Gastrocnemius medialis (tissue), 4 donors: ENCODE measurements at regions not wholly inside any gene's neighbourhood (a gene's known extent, or its start where the extent isn't known, plus 50 kb on each side); places are given as distances from the start of the nearest gene placed in this dataset.

ENCODE experiments used
- ATAC-seq, 2 donors: fragments of 150-250 bp; one replicate each; pipeline ENCODE4 v1.9.1; 2016
- DNase-seq, 2 donors: peaks; one replicate each; pipeline ENCODE4 v3.0.0-alpha.2; 2019
- H3K27ac ChIP-seq, 4 donors: fragments of 200-600 bp; sonication (generic); 1 replicate in 1 of 4; 2 replicates in 3 of 4; pipeline ENCODE4 v1.5.1; 2016 to 2018; ENCODE audit warnings: mild to moderate bottlenecking in 2 of 4, moderate library complexity in 1 of 4
- H3K27me3 ChIP-seq, 3 donors: fragments of 200-600 bp; sonication (generic) in 2 of 3; 1 replicate in 1 of 3; 2 replicates in 2 of 3; pipeline versions ENCODE4 v1.5.1 to v1.6.0; 2016 to 2019; ENCODE audit warnings: mild to moderate bottlenecking in 1 of 3, moderate library complexity in 1 of 3
- H3K36me3 ChIP-seq, 2 donors: fragments of 200-600 bp; sonication (generic) in 1 of 2; one replicate each; pipeline ENCODE4 v1.5.1; 2017 to 2018
- H3K4me1 ChIP-seq, 2 donors: fragments of 200-600 bp; sonication (generic) in 1 of 2; one replicate each; pipeline ENCODE4 v1.5.1; 2016 to 2017; ENCODE audit warnings: mild to moderate bottlenecking in 2 of 2
- H3K4me3 ChIP-seq, 4 donors: fragments of 200-600 bp; sonication (generic) in 3 of 4; 1 replicate in 1 of 4; 2 replicates in 3 of 4; pipeline ENCODE4 v1.5.1; 2016 to 2019; ENCODE audit warnings: mild to moderate bottlenecking in 2 of 4
- H3K9me3 ChIP-seq, 3 donors: fragments of 200-600 bp; sonication (generic) in 2 of 3; 1 replicate in 1 of 3; 2 replicates in 2 of 3; pipeline ENCODE4 v1.5.1; 2016 to 2019
- CTCF ChIP-seq, 5 experiments: fragments of 450-650 bp in 3 of 5; fragments of 200-600 bp in 2 of 5; sonication (generic) in 2 of 5; IDR thresholded peaks in 4 of 5; conservative IDR thresholded peaks in 1 of 5; 1 replicate in 4 of 5; 2 replicates in 1 of 5; pipeline ENCODE4 v1.5.1; 2016 to 2019; ENCODE audit warnings: antibody characterized with exemption in 5 of 5, mild to moderate bottlenecking in 3 of 5, moderate library complexity in 3 of 5
- POLR2A ChIP-seq, 2 donors: fragments of 450-650 bp; IDR thresholded peaks; one replicate each; pipeline ENCODE4 v1.6.1; 2017; ENCODE audit warnings: antibody characterized with exemption in 2 of 2, mild to moderate bottlenecking in 2 of 2, moderate library complexity in 2 of 2
- in situ Hi-C, 4 donors: fragments of 200-750 bp; cut with MboI; loops; one replicate each; pipeline versions ENCODE4 v1.15.0 to v1.8.0; 2017; ENCODE audit warnings: low sequenced_read_pairs in 4 of 4
- intact Hi-C: fragments of 100-400 bp; cut with DNase I; formaldehyde crosslinking; loops from one replicate; pipeline ENCODE4 v1.15.1; 2023; ENCODE audit warnings: low total_unique reads

- no peaks in the 10 kb centered on the region for H3K36me3 ChIP-seq
- no peak overlapping the region for H3K4me3 ChIP-seq
- H3K4me1 ChIP-seq: no peaks in the 10 kb centered on the region
- DNase-seq (no peak), ATAC-seq (no peak)
- TF ChIP-seq CTCF (IDR thresholded peaks at IDR 0.05 in 4 of 5, conservative IDR thresholded peaks at IDR 0.05 in 1 of 5) (no peak), POLR2A (IDR thresholded peaks at IDR 0.05) (no peak)
- H3K27ac ChIP-seq: no peak overlapping the region
- H3K27me3 ChIP-seq: no peaks in the 10 kb centered on the region
- no peaks in the 10 kb centered on the region for H3K9me3 ChIP-seq
- intact Hi-C loops (no loop called here), in situ Hi-C loops (no loop called here)
Observed at GRCh38 chr12:4194668-4195067, 78.9 kb upstream of the CCND2 start.

GRCh38 chr12:4193821-4194220 lies 79.7 kb upstream of the CCND2 start:
- ATAC-seq (no peak), DNase-seq (no peak)
- H3K4me3 ChIP-seq: no peak overlapping the region
- H3K9me3 ChIP-seq: no peaks in the 10 kb centered on the region
- TF ChIP-seq CTCF (IDR thresholded peaks at IDR 0.05 in 4 of 5, conservative IDR thresholded peaks at IDR 0.05 in 1 of 5): no peak
- intact Hi-C loops (no loop called here), in situ Hi-C loops (no loop called here)
- no peaks in the 10 kb centered on the region for H3K27me3 ChIP-seq
- no peaks in the 10 kb centered on the region for H3K36me3 ChIP-seq
- no peak overlapping the region for H3K27ac ChIP-seq
- no peaks in the 10 kb centered on the region for H3K4me1 ChIP-seq

GRCh38 chr12:4191642-4192041 lies 81.9 kb upstream of the CCND2 start:
- intact Hi-C loops: no loop called here

GRCh38 chr12:4191149-4191548 lies 82.4 kb upstream of the CCND2 start:
- Histone ChIP-seq H3K4me1 (no peaks in the 10 kb centered on the region), H3K27ac (no peak overlapping the region), H3K9me3 (no peaks in the 10 kb centered on the region), H3K27me3 (no peaks in the 10 kb centered on the region), H3K4me3 (no peak overlapping the region), H3K36me3 (no peaks in the 10 kb centered on the region)
- TF ChIP-seq POLR2A (IDR thresholded peaks at IDR 0.05) (no peak), CTCF (IDR thresholded peaks at IDR 0.05 in 4 of 5, conservative IDR thresholded peaks at IDR 0.05 in 1 of 5) (no peak)
- no peak for DNase-seq
- intact Hi-C loops (no loop called here), in situ Hi-C loops (no loop called here)
- ATAC-seq: no peak

More at GRCh38 chr12:4191642-4192041, 81.9 kb upstream of the CCND2 start:
- H3K4me1 ChIP-seq: no peaks in the 10 kb centered on the region
- H3K27me3 ChIP-seq: no peaks in the 10 kb centered on the region
- TF ChIP-seq POLR2A (IDR thresholded peaks at IDR 0.05) (no peak), CTCF (IDR thresholded peaks at IDR 0.05 in 4 of 5, conservative IDR thresholded peaks at IDR 0.05 in 1 of 5) (no peak)
- in situ Hi-C loops: no loop called here
- no peaks in the 10 kb centered on the region for H3K36me3 ChIP-seq
- no peak overlapping the region for H3K27ac ChIP-seq
- no peak for ATAC-seq
- no peak overlapping the region for H3K4me3 ChIP-seq
- no peaks in the 10 kb centered on the region for H3K9me3 ChIP-seq
- no peak for DNase-seq

GRCh38 chr12:4190366-4191063 lies 83.0 kb upstream of the CCND2 start:
- in situ Hi-C loops: no loop called here
- H3K27ac ChIP-seq: no peak overlapping the region
- intact Hi-C loops: no loop called here
- no peaks in the 10 kb centered on the region for H3K27me3 ChIP-seq
- TF ChIP-seq CTCF (IDR thresholded peaks at IDR 0.05 in 4 of 5, conservative IDR thresholded peaks at IDR 0.05 in 1 of 5): no peak
- no peak for TF ChIP-seq POLR2A (IDR thresholded peaks at IDR 0.05)
- H3K36me3 ChIP-seq: no peaks in the 10 kb centered on the region
- H3K9me3 ChIP-seq: no peaks in the 10 kb centered on the region
- ATAC-seq (no peak), DNase-seq (no peak)
- H3K4me1 ChIP-seq: no peaks in the 10 kb centered on the region
- H3K4me3 ChIP-seq: no peak overlapping the region
